ENCODE measurements at regions not wholly inside any gene's neighbourhood (a gene's known extent, or its start where the extent isn't known, plus 50 kb on each side); places are given as distances from the start of the nearest gene placed in this dataset.

DNA sequence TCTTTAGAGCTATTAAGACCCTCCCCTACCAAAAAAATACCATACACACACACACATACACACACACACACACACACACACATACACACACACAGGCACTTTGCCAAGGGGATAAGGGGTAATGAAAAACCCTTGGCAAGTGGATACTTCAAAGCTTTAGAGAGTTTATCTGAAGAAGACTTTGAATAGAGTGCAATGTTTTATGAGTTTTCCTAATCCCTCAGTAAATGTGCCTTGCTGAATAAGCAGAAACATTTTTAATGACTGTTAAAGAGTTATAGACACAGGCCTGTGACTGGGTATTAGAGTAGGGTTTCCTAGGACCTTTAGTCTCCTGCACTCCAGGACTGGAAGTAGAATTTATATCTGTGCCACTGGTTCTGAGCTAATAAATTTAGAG lies 75.5 kb upstream of the CTAGE1 start:
- no peak for TF ChIP-seq POLR2A (IDR thresholded peaks at IDR 0.05; ENCODE audit: low read length)
- TF ChIP-seq GATA1 (IDR thresholded peaks at IDR 0.05; ENCODE audit: low read depth, low read length) = no peak

Data from erythroblast (primary cell).